ENCODE measurements at regions not wholly inside any gene's neighbourhood (a gene's known extent, or its start where the extent isn't known, plus 50 kb on each side); places are given as distances from the start of the nearest gene placed in this dataset.

GRCh38 chr1:77632216-77632615 is 50.2 kb downstream of the ZZZ3 start:
- H3K4me1 ChIP-seq: no peaks in the 10 kb centered on the region
- WGBS, 5 donors: 62 to 77% (median 65%) methylated on average over 3 of the region's 3 CpGs

GRCh38 chr1:77631751-77632150 is 50.7 kb downstream of the ZZZ3 start:
- Histone ChIP-seq H3K4me3 (no peak overlapping the region), H3K4me1 (no peaks in the 10 kb centered on the region), H3K27ac (peak overlapping the region in 2 of 8 donors; percentile 3 to 6), H3K27me3 (replicated peaks in 1 of 7) (no peaks in the 10 kb centered on the region), H3K9me3 (no peaks in the 10 kb centered on the region), H3K36me3 (peaks cover 0 to 92% (median 25%) of the 10 kb centered on the region in 6 donors)
- DNase-seq: no peak
- 90 to 95% (median 92%) methylated on average over 1 of the region's 1 CpG for WGBS, 5 donors
- intact Hi-C loops (cut with DNase I; ENCODE audit: low total_unique reads): no loop called here
- TF ChIP-seq CTCF (IDR thresholded peaks at IDR 0.05 in 8 of 11, conservative IDR thresholded peaks at IDR 0.05 in 3 of 11): no peak

More at GRCh38 chr1:77632216-77632615, 50.2 kb downstream of the ZZZ3 start:
- Histone ChIP-seq H3K27me3 (replicated peaks in 1 of 7) (no peaks in the 10 kb centered on the region), H3K27ac (peak overlapping the region in 2 of 8 donors; percentile 3 to 6), H3K4me3 (no peak overlapping the region), H3K9me3 (no peaks in the 10 kb centered on the region), H3K36me3 (peaks cover 0 to 92% (median 25%) of the 10 kb centered on the region in 6 donors)
- intact Hi-C loops (cut with DNase I; ENCODE audit: low total_unique reads): no loop called here
- no peak for DNase-seq
- TF ChIP-seq POLR2A (IDR thresholded peaks at IDR 0.05): no peak
- TF ChIP-seq CTCF (IDR thresholded peaks at IDR 0.05 in 8 of 11, conservative IDR thresholded peaks at IDR 0.05 in 3 of 11): no peak
- no peak for TF ChIP-seq POLR2AphosphoS5 (IDR thresholded peaks at IDR 0.05)

- Histone ChIP-seq H3K4me3 (no peak overlapping the region), H3K9me3 (no peaks in the 10 kb centered on the region), H3K36me3 (peaks cover 0 to 92% (median 25%) of the 10 kb centered on the region in 6 donors), H3K27ac (no peak overlapping the region), H3K27me3 (replicated peaks in 1 of 7) (no peaks in the 10 kb centered on the region), H3K4me1 (no peaks in the 10 kb centered on the region)
- WGBS, 5 donors: 96 to 100% (median 100%) methylated on average over 1 of the region's 1 CpG
- intact Hi-C loops (cut with DNase I; ENCODE audit: low total_unique reads): no loop called here
- DNase-seq: no peak
- no peak for TF ChIP-seq POLR2A (IDR thresholded peaks at IDR 0.05)
- no peak for TF ChIP-seq CTCF (IDR thresholded peaks at IDR 0.05 in 8 of 11, conservative IDR thresholded peaks at IDR 0.05 in 3 of 11)
- TF ChIP-seq POLR2AphosphoS5 (IDR thresholded peaks at IDR 0.05): no peak
Observed at GRCh38 chr1:77631302-77631701, 51.2 kb downstream of the ZZZ3 start.

GRCh38 chr1:77627978-77628570 is 54.4 kb downstream of the ZZZ3 start:
- peaks cover 0 to 82% (median 22%) of the 10 kb centered on the region in 6 donors for H3K36me3 ChIP-seq
- no peak overlapping the region for H3K27ac ChIP-seq
- TF ChIP-seq CTCF (IDR thresholded peaks at IDR 0.05 in 8 of 11, conservative IDR thresholded peaks at IDR 0.05 in 3 of 11) (no peak), POLR2A (IDR thresholded peaks at IDR 0.05) (no peak), POLR2AphosphoS5 (IDR thresholded peaks at IDR 0.05) (no peak)
- WGBS, 5 donors: 93 to 96% (median 96%) methylated on average over 4 of the region's 4 CpGs
- peaks cover 0 to 3% (median 0%) of the 10 kb centered on the region in 6 donors for H3K4me1 ChIP-seq
- no peak for DNase-seq
- intact Hi-C loops (cut with DNase I; ENCODE audit: low total_unique reads): no loop called here
- H3K4me3 ChIP-seq: no peak overlapping the region
- H3K27me3 ChIP-seq (replicated peaks in 1 of 7): no peaks in the 10 kb centered on the region
- no peaks in the 10 kb centered on the region for H3K9me3 ChIP-seq
